ENCODE measurements at regions not wholly inside any gene's neighbourhood (a gene's known extent, or its start where the extent isn't known, plus 50 kb on each side); places are given as distances from the start of the nearest gene placed in this dataset.

DNA sequence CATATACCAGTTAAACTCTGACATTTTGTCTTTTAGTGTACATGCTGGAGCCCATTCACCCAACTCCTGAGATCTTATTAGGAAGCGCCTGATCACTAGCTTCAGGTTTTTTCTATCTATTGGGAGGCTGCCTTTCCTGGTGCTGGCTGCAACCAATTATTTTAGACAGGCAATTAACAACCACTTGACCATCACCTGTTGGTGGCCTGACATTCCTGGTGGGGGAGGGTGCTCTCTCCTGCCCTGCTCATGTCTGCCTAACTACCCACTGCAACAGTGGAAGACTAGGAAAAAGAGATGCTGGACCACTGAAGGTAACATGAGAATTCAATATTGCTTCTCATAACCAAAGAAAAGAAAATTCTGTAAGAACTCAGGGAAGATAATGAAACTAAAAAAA lies 190.3 kb upstream of the GRM3 start:
- Histone ChIP-seq H3K79me2 (ENCODE audit: insufficient read depth, low read length) (no peaks in the 10 kb centered on the region), H3F3A (ENCODE audit: insufficient read depth, low read length) (no peaks in the 10 kb centered on the region), H3K27me3 (ENCODE audit: insufficient read depth, low read length) (no peaks in the 10 kb centered on the region), H3K4me2 (ENCODE audit: low read length) (no peak overlapping the region), H4K20me1 (ENCODE audit: insufficient read depth, low read length) (no peaks in the 10 kb centered on the region), H3K27ac (ENCODE audit: low read depth, low read length, poor library complexity, severe bottlenecking) (no peak overlapping the region), H3K9ac (ENCODE audit: low read length) (no peak overlapping the region), H2AFZ (ENCODE audit: low read length) (no peak overlapping the region), H3K9me3 (ENCODE audit: low read length) (no peaks in the 10 kb centered on the region), H3K36me3 (ENCODE audit: insufficient read depth, low read length) (no peaks in the 10 kb centered on the region), H3K4me1 (ENCODE audit: insufficient read depth, low read length, severe bottlenecking) (no peaks in the 10 kb centered on the region), H3K9me2 (ENCODE audit: low read depth, low read length) (no peaks in the 10 kb centered on the region), H3K4me3 (ENCODE audit: low read depth, low read length, poor library complexity, severe bottlenecking) (no peak overlapping the region)
- TF ChIP-seq, protein P1, sequence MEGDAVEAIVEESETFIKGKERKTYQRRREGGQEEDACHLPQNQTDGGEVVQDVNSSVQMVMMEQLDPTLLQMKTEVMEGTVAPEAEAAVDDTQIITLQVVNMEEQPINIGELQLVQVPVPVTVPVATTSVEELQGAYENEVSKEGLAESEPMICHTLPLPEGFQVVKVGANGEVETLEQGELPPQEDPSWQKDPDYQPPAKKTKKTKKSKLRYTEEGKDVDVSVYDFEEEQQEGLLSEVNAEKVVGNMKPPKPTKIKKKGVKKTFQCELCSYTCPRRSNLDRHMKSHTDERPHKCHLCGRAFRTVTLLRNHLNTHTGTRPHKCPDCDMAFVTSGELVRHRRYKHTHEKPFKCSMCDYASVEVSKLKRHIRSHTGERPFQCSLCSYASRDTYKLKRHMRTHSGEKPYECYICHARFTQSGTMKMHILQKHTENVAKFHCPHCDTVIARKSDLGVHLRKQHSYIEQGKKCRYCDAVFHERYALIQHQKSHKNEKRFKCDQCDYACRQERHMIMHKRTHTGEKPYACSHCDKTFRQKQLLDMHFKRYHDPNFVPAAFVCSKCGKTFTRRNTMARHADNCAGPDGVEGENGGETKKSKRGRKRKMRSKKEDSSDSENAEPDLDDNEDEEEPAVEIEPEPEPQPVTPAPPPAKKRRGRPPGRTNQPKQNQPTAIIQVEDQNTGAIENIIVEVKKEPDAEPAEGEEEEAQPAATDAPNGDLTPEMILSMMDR (IDR thresholded peaks at IDR 0.05; ENCODE audit: low read length): no peak
- TF ChIP-seq EZH2 (IDR thresholded peaks at IDR 0.05; ENCODE audit: borderline replicate concordance, low read length): no peak

DNA sequence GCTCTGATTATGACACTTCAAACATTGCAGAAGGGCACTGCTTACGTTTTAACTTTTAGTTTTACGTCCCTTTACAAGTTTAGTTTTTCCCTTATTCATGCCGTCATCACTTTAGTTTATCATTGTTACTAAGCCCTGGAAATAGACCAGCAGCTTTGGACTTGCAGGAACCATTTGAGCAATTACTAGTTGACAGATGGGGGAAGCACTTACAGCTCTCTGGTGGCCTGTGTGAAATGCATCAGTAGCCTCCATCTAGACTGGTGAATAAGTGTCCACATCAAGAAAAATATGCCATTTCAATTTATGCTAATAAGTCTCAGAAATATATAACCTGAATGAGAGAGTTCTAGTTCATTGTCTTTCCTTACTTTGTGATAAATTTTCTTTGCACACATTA lies 194.9 kb upstream of the GRM3 start:
- no peak overlapping the region for H3K4me3 ChIP-seq (ENCODE audit: low read depth, low read length, poor library complexity, severe bottlenecking)

DNA sequence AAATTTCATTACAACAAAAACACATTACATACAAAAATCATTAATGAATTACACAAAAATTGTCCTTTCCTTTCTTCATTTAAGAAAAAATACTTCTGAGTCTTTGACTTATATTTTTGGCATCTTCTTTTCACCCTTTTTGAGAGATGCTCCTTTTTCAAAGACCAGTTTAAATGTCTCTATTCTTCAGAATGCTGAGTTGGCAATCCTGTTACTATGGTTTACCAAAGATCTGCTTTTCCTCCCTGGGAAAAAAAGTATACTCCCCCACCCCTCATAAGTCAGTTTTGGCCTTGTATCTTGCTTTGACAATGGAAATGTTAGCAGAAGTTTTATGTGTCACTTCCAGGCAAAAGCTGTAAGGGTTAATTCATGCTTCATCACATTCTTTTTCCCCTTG lies 198.4 kb upstream of the GRM3 start:
- H3K9me2 ChIP-seq (ENCODE audit: low read depth, low read length): no peaks in the 10 kb centered on the region
- no peak overlapping the region for H3K27ac ChIP-seq (ENCODE audit: low read depth, low read length, poor library complexity, severe bottlenecking)
- H3K4me1 ChIP-seq (ENCODE audit: insufficient read depth, low read length, severe bottlenecking): no peaks in the 10 kb centered on the region
- H3K36me3 ChIP-seq (ENCODE audit: insufficient read depth, low read length): no peaks in the 10 kb centered on the region
- no peak overlapping the region for H3K4me3 ChIP-seq (ENCODE audit: low read depth, low read length, poor library complexity, severe bottlenecking)
- no peaks in the 10 kb centered on the region for H3K79me2 ChIP-seq (ENCODE audit: insufficient read depth, low read length)
- TF ChIP-seq, protein P1 (IDR thresholded peaks at IDR 0.05; ENCODE audit: low read length): no peak
- no peak for TF ChIP-seq EZH2 (IDR thresholded peaks at IDR 0.05; ENCODE audit: borderline replicate concordance, low read length)
- H3F3A ChIP-seq (ENCODE audit: insufficient read depth, low read length): no peaks in the 10 kb centered on the region
- no peak overlapping the region for H3K9ac ChIP-seq (ENCODE audit: low read length)
- H3K4me2 ChIP-seq (ENCODE audit: low read length): no peak overlapping the region
- no peaks in the 10 kb centered on the region for H4K20me1 ChIP-seq (ENCODE audit: insufficient read depth, low read length)
- H3K9me3 ChIP-seq (ENCODE audit: low read length): no peaks in the 10 kb centered on the region
- H2AFZ ChIP-seq (ENCODE audit: low read length): no peak overlapping the region
- H3K27me3 ChIP-seq (ENCODE audit: insufficient read depth, low read length): no peaks in the 10 kb centered on the region

More for the DNA sequence above, 194.9 kb upstream of the GRM3 start:
- H3K9me2 ChIP-seq (ENCODE audit: low read depth, low read length): no peaks in the 10 kb centered on the region
- H3K36me3 ChIP-seq (ENCODE audit: insufficient read depth, low read length): no peaks in the 10 kb centered on the region
- H3F3A ChIP-seq (ENCODE audit: insufficient read depth, low read length): no peaks in the 10 kb centered on the region
- H4K20me1 ChIP-seq (ENCODE audit: insufficient read depth, low read length): no peaks in the 10 kb centered on the region
- H2AFZ ChIP-seq (ENCODE audit: low read length): no peak overlapping the region
- H3K27ac ChIP-seq (ENCODE audit: low read depth, low read length, poor library complexity, severe bottlenecking): no peak overlapping the region
- no peaks in the 10 kb centered on the region for H3K79me2 ChIP-seq (ENCODE audit: insufficient read depth, low read length)
- no peaks in the 10 kb centered on the region for H3K27me3 ChIP-seq (ENCODE audit: insufficient read depth, low read length)
- no peaks in the 10 kb centered on the region for H3K9me3 ChIP-seq (ENCODE audit: low read length)
- no peak overlapping the region for H3K9ac ChIP-seq (ENCODE audit: low read length)
- H3K4me1 ChIP-seq (ENCODE audit: insufficient read depth, low read length, severe bottlenecking): no peaks in the 10 kb centered on the region
- H3K4me2 ChIP-seq (ENCODE audit: low read length): no peak overlapping the region
- TF ChIP-seq, protein P1 (IDR thresholded peaks at IDR 0.05; ENCODE audit: low read length): no peak
- no peak for TF ChIP-seq EZH2 (IDR thresholded peaks at IDR 0.05; ENCODE audit: borderline replicate concordance, low read length)

Measured in OCI-LY1 (cell line).